ENCODE measurements at regions not wholly inside any gene's neighbourhood (a gene's known extent, or its start where the extent isn't known, plus 50 kb on each side); places are given as distances from the start of the nearest gene placed in this dataset.

- CTCF ChIA-PET = no interaction called here
- H3K9me3 ChIP-seq (ENCODE audit: control insufficient read depth, insufficient read depth, low read depth, low read length) = no peaks in the 10 kb centered on the region
- H3K4me3 ChIP-seq (ENCODE audit: low read depth, low read length) = no peak overlapping the region
- no peaks in the 10 kb centered on the region for H3K4me1 ChIP-seq (ENCODE audit: control insufficient read depth, insufficient read depth, low read length)
- POLR2A ChIA-PET = no interaction called here
- TF ChIP-seq ZNF791 (tag by site-specific recombination; IDR thresholded peaks at IDR 0.05) (no peak), ZNF211 (tag by site-specific recombination; IDR thresholded peaks at IDR 0.05; ENCODE audit: low read depth) (no peak), ZNF274 (IDR thresholded peaks at IDR 0.05; ENCODE audit: low read length) (no peak), ZNF274 (tag by site-specific recombination; IDR thresholded peaks at IDR 0.05; ENCODE audit: borderline replicate concordance) (no peak), ZNF664 (tag by site-specific recombination; IDR thresholded peaks at IDR 0.05) (no peak), ZNF544 (tag by site-specific recombination; IDR thresholded peaks at IDR 0.05) (no peak), ZBTB7A (tag by site-specific recombination; IDR thresholded peaks at IDR 0.05; ENCODE audit: low read depth) (no peak), ZNF561 (tag by site-specific recombination; IDR thresholded peaks at IDR 0.05; ENCODE audit: borderline replicate concordance) (no peak), ZNF629 (tag by site-specific recombination; IDR thresholded peaks at IDR 0.05) (no peak), INSM2 (tag by site-specific recombination; IDR thresholded peaks at IDR 0.05) (no peak), ZNF302 (tag by site-specific recombination; IDR thresholded peaks at IDR 0.05; ENCODE audit: low read depth) (no peak), ZNF473 (tag by site-specific recombination; IDR thresholded peaks at IDR 0.05) (no peak), ZNF548 (tag by site-specific recombination; IDR thresholded peaks at IDR 0.05) (no peak), ZNF2 (tag by site-specific recombination; IDR thresholded peaks at IDR 0.05) (no peak), ZFP3 (tag by site-specific recombination; IDR thresholded peaks at IDR 0.05; ENCODE audit: low read depth) (no peak), HOXC10 (CRISPR knock-in tag; IDR thresholded peaks at IDR 0.05) (no peak)
- H3K36me3 ChIP-seq (ENCODE audit: control insufficient read depth in 2 of 2, insufficient read depth in 1 of 2, low read length in 2 of 2) = no peaks in the 10 kb centered on the region
- H3K27ac ChIP-seq (ENCODE audit: extremely low read depth, low read depth, low read length) = no peak overlapping the region
These were observed 473.3 kb upstream of the CD180 start for GRCh38 chr5:67669916-67670315.

DNA sequence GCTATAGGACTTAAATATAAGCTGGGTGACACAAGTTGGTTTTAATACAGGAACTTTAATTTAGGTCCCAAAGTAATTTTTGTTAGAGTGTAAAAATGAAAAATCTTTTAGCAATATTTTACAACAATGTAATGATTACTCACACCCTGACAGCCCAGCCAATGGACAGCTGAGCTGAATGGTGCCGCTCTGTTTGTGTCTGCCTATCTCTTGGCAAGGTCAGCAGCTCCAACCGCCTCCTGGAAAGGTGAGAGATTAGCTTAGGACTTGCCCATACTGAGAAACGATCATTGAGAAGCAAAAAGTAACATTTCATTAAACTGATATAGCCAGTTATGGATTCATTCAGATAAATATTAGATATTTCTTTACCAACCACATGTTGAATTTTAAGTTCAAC, 463.6 kb upstream of the CD180 start:
- Histone ChIP-seq H3K36me3 (ENCODE audit: control insufficient read depth in 2 of 2, insufficient read depth in 1 of 2, low read length in 2 of 2) (no peaks in the 10 kb centered on the region), H3K4me3 (ENCODE audit: low read depth, low read length) (no peak overlapping the region), H3K9me3 (ENCODE audit: control insufficient read depth, insufficient read depth, low read depth, low read length) (no peaks in the 10 kb centered on the region), H3K4me1 (ENCODE audit: control insufficient read depth, insufficient read depth, low read length) (no peaks in the 10 kb centered on the region), H3K27ac (ENCODE audit: extremely low read depth, low read depth, low read length) (no peak overlapping the region)
- POLR2A ChIA-PET = no interaction called here
- CTCF ChIA-PET = interaction anchor here (0.5 to 0.7 kb wide), 2 partner anchors 414 to 1713 kb away, joined by 3 read pairs; no protein-coding TSS in a partner anchor
- TF ChIP-seq, protein P1, sequence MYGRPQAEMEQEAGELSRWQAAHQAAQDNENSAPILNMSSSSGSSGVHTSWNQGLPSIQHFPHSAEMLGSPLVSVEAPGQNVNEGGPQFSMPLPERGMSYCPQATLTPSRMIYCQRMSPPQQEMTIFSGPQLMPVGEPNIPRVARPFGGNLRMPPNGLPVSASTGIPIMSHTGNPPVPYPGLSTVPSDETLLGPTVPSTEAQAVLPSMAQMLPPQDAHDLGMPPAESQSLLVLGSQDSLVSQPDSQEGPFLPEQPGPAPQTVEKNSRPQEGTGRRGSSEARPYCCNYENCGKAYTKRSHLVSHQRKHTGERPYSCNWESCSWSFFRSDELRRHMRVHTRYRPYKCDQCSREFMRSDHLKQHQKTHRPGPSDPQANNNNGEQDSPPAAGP (tag by site-specific recombination; IDR thresholded peaks at IDR 0.05) = no peak
- TF ChIP-seq ZNF670 (tag by site-specific recombination; IDR thresholded peaks at IDR 0.05; ENCODE audit: low read depth) = no peak
- no peak for TF ChIP-seq GLI2 (tag by site-specific recombination; IDR thresholded peaks at IDR 0.05; ENCODE audit: borderline replicate concordance, low read depth)
- no peak for TF ChIP-seq ZFP69B (tag by site-specific recombination; IDR thresholded peaks at IDR 0.05)
- TF ChIP-seq, protein P2, sequence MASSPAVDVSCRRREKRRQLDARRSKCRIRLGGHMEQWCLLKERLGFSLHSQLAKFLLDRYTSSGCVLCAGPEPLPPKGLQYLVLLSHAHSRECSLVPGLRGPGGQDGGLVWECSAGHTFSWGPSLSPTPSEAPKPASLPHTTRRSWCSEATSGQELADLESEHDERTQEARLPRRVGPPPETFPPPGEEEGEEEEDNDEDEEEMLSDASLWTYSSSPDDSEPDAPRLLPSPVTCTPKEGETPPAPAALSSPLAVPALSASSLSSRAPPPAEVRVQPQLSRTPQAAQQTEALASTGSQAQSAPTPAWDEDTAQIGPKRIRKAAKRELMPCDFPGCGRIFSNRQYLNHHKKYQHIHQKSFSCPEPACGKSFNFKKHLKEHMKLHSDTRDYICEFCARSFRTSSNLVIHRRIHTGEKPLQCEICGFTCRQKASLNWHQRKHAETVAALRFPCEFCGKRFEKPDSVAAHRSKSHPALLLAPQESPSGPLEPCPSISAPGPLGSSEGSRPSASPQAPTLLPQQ (tag by site-specific recombination; IDR thresholded peaks at IDR 0.05) = no peak
- no peak for TF ChIP-seq ZNF747 (tag by site-specific recombination; IDR thresholded peaks at IDR 0.05)
- TF ChIP-seq ZNF555 (tag by site-specific recombination; conservative IDR thresholded peaks at IDR 0.05) = no peak
- no peak for TF ChIP-seq ZNF155 (tag by site-specific recombination; IDR thresholded peaks at IDR 0.05)
- no peak for TF ChIP-seq ZNF280C (tag by site-specific recombination; IDR thresholded peaks at IDR 0.05)
- TF ChIP-seq ZNF266 (tag by site-specific recombination; IDR thresholded peaks at IDR 0.05; ENCODE audit: low read depth) = no peak
- no peak for TF ChIP-seq ATF2 (tag by site-specific recombination; IDR thresholded peaks at IDR 0.05; ENCODE audit: low read depth)
- TF ChIP-seq ZNF600 (tag by site-specific recombination; IDR thresholded peaks at IDR 0.05) = no peak
- TF ChIP-seq, protein P3, sequence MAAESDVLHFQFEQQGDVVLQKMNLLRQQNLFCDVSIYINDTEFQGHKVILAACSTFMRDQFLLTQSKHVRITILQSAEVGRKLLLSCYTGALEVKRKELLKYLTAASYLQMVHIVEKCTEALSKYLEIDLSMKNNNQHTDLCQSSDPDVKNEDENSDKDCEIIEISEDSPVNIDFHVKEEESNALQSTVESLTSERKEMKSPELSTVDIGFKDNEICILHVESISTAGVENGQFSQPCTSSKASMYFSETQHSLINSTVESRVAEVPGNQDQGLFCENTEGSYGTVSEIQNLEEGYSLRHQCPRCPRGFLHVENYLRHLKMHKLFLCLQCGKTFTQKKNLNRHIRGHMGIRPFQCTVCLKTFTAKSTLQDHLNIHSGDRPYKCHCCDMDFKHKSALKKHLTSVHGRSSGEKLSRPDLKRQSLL (tag by site-specific recombination; IDR thresholded peaks at IDR 0.05) = no peak

Measured in HEK293 (cell line).